OCI-LY1 (cell line): ENCODE measurements at regions not wholly inside any gene's neighbourhood (a gene's known extent, or its start where the extent isn't known, plus 50 kb on each side); places are given as distances from the start of the nearest gene placed in this dataset.

ENCODE experiments used
- H2AFZ ChIP-seq: fragments of 200-600 bp; sonication (generic), shearing (Covaris generic); 2 replicates; pipeline ENCODE4 v1.6.0; 2014; ENCODE audit warnings: antibody characterized with exemption, mild to moderate bottlenecking, low read length
- H3F3A ChIP-seq: fragments of 200-600 bp; sonication (generic), shearing (Covaris generic); 2 replicates; pipeline ENCODE4 v1.6.0; 2014; ENCODE audit warnings: mild to moderate bottlenecking, antibody characterized with exemption, low read length, moderate library complexity; ENCODE audit not compliant: insufficient read depth
- H3K27ac ChIP-seq: fragments of 200-600 bp; sonication (generic); 2 replicates; pipeline ENCODE4 v1.5.1; 2014; ENCODE audit warnings: low read length, mixed run types, mild to moderate bottlenecking, low read depth; ENCODE audit not compliant: poor library complexity, severe bottlenecking
- H3K27me3 ChIP-seq: fragments of 200-600 bp; sonication (generic); 2 replicates; pipeline ENCODE4 v1.6.0; 2014; ENCODE audit warnings: antibody characterized with exemption, mild to moderate bottlenecking, low read length, moderate library complexity; ENCODE audit not compliant: insufficient read depth
- H3K36me3 ChIP-seq: fragments of 200-600 bp; sonication (generic); 2 replicates; pipeline ENCODE4 v1.6.1; 2014; ENCODE audit warnings: mild to moderate bottlenecking, antibody characterized with exemption, low read length, moderate library complexity, mixed read lengths; ENCODE audit not compliant: insufficient read depth
- H3K4me1 ChIP-seq: fragments of 200-600 bp; sonication (generic); 2 replicates; pipeline ENCODE4 v1.5.1; 2014; ENCODE audit warnings: mild to moderate bottlenecking, low read length, moderate library complexity; ENCODE audit not compliant: insufficient read depth, severe bottlenecking
- H3K4me2 ChIP-seq: fragments of 200-600 bp; sonication (generic), shearing (Covaris generic); 2 replicates; pipeline ENCODE4 v1.6.1; 2014; ENCODE audit warnings: low read length
- H3K4me3 ChIP-seq: fragments of 200-600 bp; sonication (generic); 2 replicates; pipeline ENCODE4 v1.5.1; 2014; ENCODE audit warnings: low read length, low read depth, mild to moderate bottlenecking, mixed read lengths; ENCODE audit not compliant: poor library complexity, severe bottlenecking
- H3K79me2 ChIP-seq: fragments of 200-600 bp; shearing (Covaris generic); 2 replicates; pipeline ENCODE4 v1.6.1; 2016; ENCODE audit warnings: mixed run types, low read length, mixed read lengths; ENCODE audit not compliant: insufficient read depth
- H3K9ac ChIP-seq: fragments of 200-600 bp; sonication (generic), shearing (Covaris generic); 2 replicates; pipeline ENCODE4 v1.6.1; 2014; ENCODE audit warnings: mild to moderate bottlenecking, low read length, mixed read lengths
- H3K9me2 ChIP-seq: fragments of 200-600 bp; sonication (generic), shearing (Covaris generic); 2 replicates; pipeline ENCODE4 v1.6.1; 2014; ENCODE audit warnings: low read depth, mild to moderate bottlenecking, low read length, mixed read lengths
- H3K9me3 ChIP-seq: fragments of 200-600 bp; shearing (Covaris generic); 2 replicates; pipeline ENCODE4 v1.6.1; 2014; ENCODE audit warnings: low read length, mixed read lengths
- H4K20me1 ChIP-seq: fragments of 200-600 bp; sonication (generic), shearing (Covaris generic); 2 replicates; pipeline ENCODE4 v1.6.0; 2016; ENCODE audit warnings: mild to moderate bottlenecking, low read length; ENCODE audit not compliant: insufficient read depth
- CTCF ChIP-seq: fragments of 200-600 bp; sonication (generic), shearing (Covaris generic); IDR thresholded peaks from 2 replicates; pipeline ENCODE4 v1.5.1; 2017; ENCODE audit warnings: mild to moderate bottlenecking, antibody characterized with exemption, low read length, moderate library complexity, mixed read lengths
- EZH2 ChIP-seq: fragments of 200-600 bp; sonication (generic), shearing (Covaris generic); IDR thresholded peaks from 2 replicates; pipeline ENCODE4 v1.8.0; 2017; ENCODE audit warnings: borderline replicate concordance, mixed run types, mild to moderate bottlenecking, antibody characterized with exemption, low read length, moderate library complexity, mixed read lengths

- no peaks in the 10 kb centered on the region for H4K20me1 ChIP-seq
- no peak for TF ChIP-seq CTCF
- TF ChIP-seq EZH2, result no peak
- no peaks in the 10 kb centered on the region for H3K27me3 ChIP-seq
- H3K4me1 ChIP-seq, result no peaks in the 10 kb centered on the region
- H3K9me3 ChIP-seq, result no peaks in the 10 kb centered on the region
- H3K9ac ChIP-seq, result no peak overlapping the region
- no peak overlapping the region for H3K4me2 ChIP-seq
- H3K4me3 ChIP-seq, result no peak overlapping the region
- H3K36me3 ChIP-seq, result no peaks in the 10 kb centered on the region
- no peak overlapping the region for H2AFZ ChIP-seq
- H3K9me2 ChIP-seq, result no peaks in the 10 kb centered on the region
- H3K27ac ChIP-seq, result no peak overlapping the region
- no peaks in the 10 kb centered on the region for H3F3A ChIP-seq
- H3K79me2 ChIP-seq, result no peaks in the 10 kb centered on the region
These were observed 76.6 kb upstream of the INPP4B start for GRCh38 chr4:142922720-142923119.

- Histone ChIP-seq H4K20me1 (no peaks in the 10 kb centered on the region), H3K36me3 (no peaks in the 10 kb centered on the region), H3K9ac (no peak overlapping the region), H3K4me1 (no peaks in the 10 kb centered on the region), H2AFZ (no peak overlapping the region), H3K4me2 (no peak overlapping the region), H3K9me3 (no peaks in the 10 kb centered on the region), H3K4me3 (no peak overlapping the region), H3K27me3 (no peaks in the 10 kb centered on the region), H3K79me2 (no peaks in the 10 kb centered on the region), H3K27ac (no peak overlapping the region), H3F3A (no peaks in the 10 kb centered on the region), H3K9me2 (no peaks in the 10 kb centered on the region)
- TF ChIP-seq EZH2, result no peak
- no peak for TF ChIP-seq CTCF
These were observed 77.5 kb upstream of the INPP4B start for GRCh38 chr4:142923619-142924018.

GRCh38 chr4:142925161-142925560, 79.1 kb upstream of the INPP4B start:
- H3K9me2 ChIP-seq, result no peaks in the 10 kb centered on the region
- no peak overlapping the region for H3K9ac ChIP-seq
- no peak overlapping the region for H3K4me2 ChIP-seq
- no peaks in the 10 kb centered on the region for H3K9me3 ChIP-seq
- no peaks in the 10 kb centered on the region for H3K4me1 ChIP-seq
- TF ChIP-seq EZH2 (no peak), CTCF (no peak)
- no peaks in the 10 kb centered on the region for H3F3A ChIP-seq
- no peaks in the 10 kb centered on the region for H4K20me1 ChIP-seq
- no peak overlapping the region for H3K27ac ChIP-seq
- no peak overlapping the region for H2AFZ ChIP-seq
- H3K36me3 ChIP-seq, result no peaks in the 10 kb centered on the region
- H3K79me2 ChIP-seq, result no peaks in the 10 kb centered on the region
- H3K27me3 ChIP-seq, result no peaks in the 10 kb centered on the region
- no peak overlapping the region for H3K4me3 ChIP-seq
